ENCODE measurements at regions not wholly inside any gene's neighbourhood (a gene's known extent, or its start where the extent isn't known, plus 50 kb on each side); places are given as distances from the start of the nearest gene placed in this dataset.

- TF ChIP-seq SIN3A (IDR thresholded peaks at IDR 0.05; ENCODE audit: borderline replicate concordance, insufficient read depth, low read depth, low read length): no peak
- TF ChIP-seq CTCF (IDR thresholded peaks at IDR 0.05): no peak
- no peak for TF ChIP-seq TCF7L2 (IDR thresholded peaks at IDR 0.05; ENCODE audit: low read depth, low read length)
- no peak for TF ChIP-seq REST (IDR thresholded peaks at IDR 0.05; ENCODE audit: insufficient read depth in 1 of 2, low read depth in 2 of 2, low read length in 1 of 2)
- no peak for TF ChIP-seq POLR2AphosphoS5 (IDR thresholded peaks at IDR 0.05; ENCODE audit: low read depth, low read length)
- in situ Hi-C loops (cut with HindIII; ENCODE audit: low pct_unique_long_range_greater_than_20kb, low sequenced_read_pairs): no loop called here
- POLR2A ChIA-PET: no interaction called here
These were observed 1325.7 kb upstream of the IGFBP7 start for GRCh38 chr4:58435871-58436270.

GRCh38 chr4:58413849-58414248 is 1303.7 kb upstream of the IGFBP7 start:
- Histone ChIP-seq H3K4me3 (ENCODE audit: low read depth in 2 of 2, low read length in 2 of 2) (no peak overlapping the region), H3K36me3 (ENCODE audit: control insufficient read depth, insufficient read depth, low read length) (no peaks in the 10 kb centered on the region), H3K9me3 (ENCODE audit: control insufficient read depth, insufficient read depth, low read depth, low read length) (no peaks in the 10 kb centered on the region), H3K27ac (ENCODE audit: low read length) (no peak overlapping the region), H3K4me1 (ENCODE audit: control insufficient read depth, insufficient read depth, low read length) (no peaks in the 10 kb centered on the region), H3K27me3 (ENCODE audit: control insufficient read depth, insufficient read depth, low read length) (no peaks in the 10 kb centered on the region)
- POLR2A ChIA-PET: no interaction called here
- intact Hi-C loops (cut with micrococcal nuclease; ENCODE audit: unreplicated experiment) (no loop called here), in situ Hi-C loops (cut with HindIII; ENCODE audit: low pct_unique_long_range_greater_than_20kb, low sequenced_read_pairs) (no loop called here)
- ATAC-seq (no peak), DNase-seq (ENCODE audit: low read depth, low spot score) (no peak)
- CTCF ChIA-PET: no interaction called here
- BruUV-seq (replicated peaks): no TSS peak
- TF ChIP-seq TCF7L2 (IDR thresholded peaks at IDR 0.05; ENCODE audit: low read depth, low read length): no peak
- no peak for TF ChIP-seq CTCF (IDR thresholded peaks at IDR 0.05)
- TF ChIP-seq SIN3A (IDR thresholded peaks at IDR 0.05; ENCODE audit: borderline replicate concordance, insufficient read depth, low read depth, low read length): no peak
- no peak for TF ChIP-seq REST (IDR thresholded peaks at IDR 0.05; ENCODE audit: insufficient read depth in 1 of 2, low read depth in 2 of 2, low read length in 1 of 2)
- no peak for TF ChIP-seq POLR2AphosphoS5 (IDR thresholded peaks at IDR 0.05; ENCODE audit: low read depth, low read length)

More at GRCh38 chr4:58435871-58436270, 1325.7 kb upstream of the IGFBP7 start:
- Histone ChIP-seq H3K4me1 (ENCODE audit: control insufficient read depth, insufficient read depth, low read length) (no peaks in the 10 kb centered on the region), H3K27ac (ENCODE audit: low read length) (no peak overlapping the region), H3K9me3 (ENCODE audit: control insufficient read depth, insufficient read depth, low read depth, low read length) (no peaks in the 10 kb centered on the region), H3K4me3 (ENCODE audit: low read depth in 2 of 2, low read length in 2 of 2) (no peak overlapping the region), H3K27me3 (ENCODE audit: control insufficient read depth, insufficient read depth, low read length) (no peaks in the 10 kb centered on the region), H3K36me3 (ENCODE audit: control insufficient read depth, insufficient read depth, low read length) (no peaks in the 10 kb centered on the region)
- BruUV-seq (replicated peaks): no TSS peak
- ATAC-seq: no peak
- CTCF ChIA-PET: no interaction called here
- intact Hi-C loops (cut with micrococcal nuclease; ENCODE audit: unreplicated experiment): no loop called here
- no peak for DNase-seq (ENCODE audit: low read depth, low spot score)
